AG09319 (cell line): ENCODE measurements at regions not wholly inside any gene's neighbourhood (a gene's known extent, or its start where the extent isn't known, plus 50 kb on each side); places are given as distances from the start of the nearest gene placed in this dataset.

Experiments
- DNase-seq: peaks from one replicate; pipeline ENCODE4 v3.0.0-alpha.2; 2010; ENCODE audit warnings: low read depth; ENCODE audit errors: extremely low read depth
- CTCF ChIP-seq: IDR thresholded peaks from 2 replicates; pipeline ENCODE4 v1.5.1; 2011; ENCODE audit warnings: low read depth, mild to moderate bottlenecking, inconsistent platforms, low read length, moderate library complexity

GRCh38 chr1:209057901-209058300 lies 525.6 kb upstream of the CAMK1G start:
- TF ChIP-seq CTCF = no peak
- no peak for DNase-seq

GRCh38 chr1:209059376-209059775 lies 524.1 kb upstream of the CAMK1G start:
- TF ChIP-seq CTCF = no peak
- DNase-seq = no peak

GRCh38 chr1:209059981-209060380 lies 523.5 kb upstream of the CAMK1G start:
- TF ChIP-seq CTCF = no peak
- no peak for DNase-seq

- no peak for TF ChIP-seq CTCF
- DNase-seq = no peak
Observed at GRCh38 chr1:209062081-209062620, 521.4 kb upstream of the CAMK1G start.

GRCh38 chr1:209062863-209063262 lies 520.7 kb upstream of the CAMK1G start:
- DNase-seq = no peak
- TF ChIP-seq CTCF = no peak

GRCh38 chr1:209063767-209064659 lies 519.5 kb upstream of the CAMK1G start:
- no peak for DNase-seq

More at GRCh38 chr1:209063767-209064659, 519.5 kb upstream of the CAMK1G start:
- TF ChIP-seq CTCF = no peak
